Gastroesophageal sphincter (tissue), 4 donors: ENCODE measurements at regions not wholly inside any gene's neighbourhood (a gene's known extent, or its start where the extent isn't known, plus 50 kb on each side); places are given as distances from the start of the nearest gene placed in this dataset.

ENCODE experiments used
- ATAC-seq: fragments of 150-250 bp; one replicate; pipeline ENCODE4 v1.9.1; 2016; ENCODE audit warnings: mild to moderate bottlenecking, moderate library complexity
- H3K27ac ChIP-seq, 4 donors: fragments of 200-600 bp; sonication (generic) in 3 of 4; 1 replicate in 3 of 4; 2 replicates in 1 of 4; pipeline ENCODE4 v1.5.1; 2016 to 2019
- H3K27me3 ChIP-seq: fragments of 200-600 bp; sonication (generic); one replicate; pipeline ENCODE4 v1.5.1; 2019
- H3K36me3 ChIP-seq, 2 donors: fragments of 200-600 bp; sonication (generic); one replicate each; pipeline ENCODE4 v1.5.1; 2019; ENCODE audit warnings: control low read depth in 1 of 2
- H3K4me1 ChIP-seq, 3 donors: fragments of 200-600 bp; sonication (generic); 1 replicate in 2 of 3; 2 replicates in 1 of 3; pipeline ENCODE4 v1.5.1; 2016 to 2019; ENCODE audit warnings: control low read depth in 2 of 3
- H3K4me3 ChIP-seq, 2 donors: fragments of 200-600 bp; sonication (generic); one replicate each; pipeline ENCODE4 v1.5.1; 2019; ENCODE audit warnings: mild to moderate bottlenecking in 1 of 2, moderate library complexity in 1 of 2
- H3K9me3 ChIP-seq, 3 donors: fragments of 200-600 bp; sonication (generic); one replicate each; pipeline ENCODE4 v1.5.1; 2017 to 2019; ENCODE audit warnings: control low read depth in 2 of 3
- CTCF ChIP-seq, 4 experiments: fragments of 200-600 bp in 2 of 4; fragments of 450-650 bp in 2 of 4; sonication (generic) in 1 of 4; IDR thresholded peaks; one replicate each; pipeline ENCODE4 v1.5.1; 2017 to 2019; ENCODE audit warnings: antibody characterized with exemption in 4 of 4, mild to moderate bottlenecking in 2 of 4, moderate library complexity in 2 of 4
- EP300 ChIP-seq: sonication (generic); formaldehyde crosslinking; IDR thresholded peaks from one replicate; pipeline ENCODE4 v1.6.1; 2017; ENCODE audit warnings: antibody characterized with exemption, mild to moderate bottlenecking
- POLR2A ChIP-seq, 2 donors: fragments of 450-650 bp; IDR thresholded peaks; one replicate each; pipeline ENCODE4 v1.6.1; 2017; ENCODE audit warnings: antibody characterized with exemption in 2 of 2, mild to moderate bottlenecking in 2 of 2, moderate library complexity in 1 of 2
- POLR2AphosphoS5 ChIP-seq: sonication (generic); formaldehyde crosslinking; IDR thresholded peaks from one replicate; pipeline ENCODE4 v1.6.1; 2017; ENCODE audit warnings: antibody characterized with exemption
- WGBS, 2 donors: methylation state at CpG; one replicate each; pipeline ENCODE4 v1.1.5; 2018; ENCODE audit warnings: low coverage in 1 of 2; 5-methylcytosine and 5-hydroxymethylcytosine counted together

GRCh38 chr12:20188930-20189653 is 179.2 kb upstream of the PDE3A start:
- no peak overlapping the region for H3K4me3 ChIP-seq
- peaks cover 0 to 17% (median 0%) of the 10 kb centered on the region in 3 donors for H3K4me1 ChIP-seq
- H3K9me3 ChIP-seq: no peaks in the 10 kb centered on the region
- no peaks in the 10 kb centered on the region for H3K36me3 ChIP-seq
- no peak for ATAC-seq
- TF ChIP-seq POLR2AphosphoS5 (no peak), EP300 (no peak), POLR2A (IDR thresholded peaks at IDR 0.05) (no peak), CTCF (IDR thresholded peaks at IDR 0.05) (no peak)
- no peaks in the 10 kb centered on the region for H3K27me3 ChIP-seq
- no peak overlapping the region for H3K27ac ChIP-seq
- 80 to 97% methylated on average over 1 to 5 of the region's 5 CpGs for WGBS, 2 donors

GRCh38 chr12:20189767-20190166 is 178.6 kb upstream of the PDE3A start:
- TF ChIP-seq POLR2AphosphoS5 (peak; percentile 28), CTCF (IDR thresholded peaks at IDR 0.05) (no peak)
- no peak for ATAC-seq
- Histone ChIP-seq H3K36me3 (no peaks in the 10 kb centered on the region), H3K27ac (no peak overlapping the region), H3K27me3 (no peaks in the 10 kb centered on the region), H3K4me1 (peaks cover 0 to 17% (median 0%) of the 10 kb centered on the region in 3 donors), H3K4me3 (no peak overlapping the region), H3K9me3 (no peaks in the 10 kb centered on the region)
- WGBS, 2 donors: 34 to 51% methylated on average over 2 of the region's 2 CpGs

GRCh38 chr12:20194171-20194570 is 174.2 kb upstream of the PDE3A start:
- TF ChIP-seq POLR2AphosphoS5 (no peak), CTCF (IDR thresholded peaks at IDR 0.05) (peak in 1 of 4 experiments; percentile 13), EP300 (no peak), POLR2A (IDR thresholded peaks at IDR 0.05) (no peak)

GRCh38 chr12:20196767-20197166 is 171.6 kb upstream of the PDE3A start:
- ATAC-seq: no peak
- 77 to 92% methylated on average over 4 of the region's 4 CpGs for WGBS, 2 donors
- H3K9me3 ChIP-seq: no peaks in the 10 kb centered on the region

More at GRCh38 chr12:20194171-20194570, 174.2 kb upstream of the PDE3A start:
- H3K9me3 ChIP-seq: no peaks in the 10 kb centered on the region
- 52 to 66% methylated on average over 4 of the region's 4 CpGs for WGBS, 2 donors
- no peaks in the 10 kb centered on the region for H3K36me3 ChIP-seq
- no peaks in the 10 kb centered on the region for H3K27me3 ChIP-seq
- H3K27ac ChIP-seq: no peak overlapping the region
- no peak overlapping the region for H3K4me3 ChIP-seq
- H3K4me1 ChIP-seq: peaks cover 0 to 11% (median 0%) of the 10 kb centered on the region in 3 donors
- no peak for ATAC-seq

More at GRCh38 chr12:20196767-20197166, 171.6 kb upstream of the PDE3A start:
- H3K27ac ChIP-seq: no peak overlapping the region
- H3K4me1 ChIP-seq: no peaks in the 10 kb centered on the region
- H3K4me3 ChIP-seq: no peak overlapping the region
- H3K36me3 ChIP-seq: no peaks in the 10 kb centered on the region
- H3K27me3 ChIP-seq: no peaks in the 10 kb centered on the region
- TF ChIP-seq POLR2A (IDR thresholded peaks at IDR 0.05): no peak
- no peak for TF ChIP-seq POLR2AphosphoS5
- TF ChIP-seq CTCF (IDR thresholded peaks at IDR 0.05): no peak
- TF ChIP-seq EP300: no peak
